ENCODE measurements at regions not wholly inside any gene's neighbourhood (a gene's known extent, or its start where the extent isn't known, plus 50 kb on each side); places are given as distances from the start of the nearest gene placed in this dataset.
"Not testable (repeated sequence)": the region's sequence is repeated elsewhere in the genome, so short reads cannot be mapped to it uniquely, and the experiment has no call there.

DNA sequence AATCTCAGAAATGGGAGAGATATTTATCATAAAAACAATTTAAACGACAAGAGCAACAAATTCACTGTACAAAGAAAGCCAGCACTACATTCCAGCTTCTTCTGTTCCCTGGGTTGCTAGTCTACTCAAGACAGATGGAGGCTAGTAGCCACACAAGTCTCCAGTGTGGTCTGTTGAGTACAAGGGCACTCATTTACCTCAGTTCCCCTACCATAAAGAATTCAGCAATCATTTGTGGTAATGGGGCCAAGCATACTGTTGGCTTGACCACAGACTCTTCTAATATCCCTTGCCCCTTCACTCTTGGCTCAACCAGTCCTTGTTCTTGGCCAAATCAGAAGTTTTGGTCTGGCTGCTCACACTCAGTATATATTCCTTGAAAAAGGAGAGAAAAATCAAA lies 212.3 kb downstream of the COX18 start:
- WGBS, 2 donors, result 46 to 67% methylated on average over 1 of the region's 1 CpG
- no peak for DNase-seq
- Histone ChIP-seq H3K4me1 (no peaks in the 10 kb centered on the region), H3K27me3 (no peaks in the 10 kb centered on the region), H3K36me3 (no peaks in the 10 kb centered on the region), H3K27ac (no peak overlapping the region), H3K9me3 (no peaks in the 10 kb centered on the region), H3K4me3 (no peak overlapping the region)
- intact Hi-C loops (cut with DNase I), result no loop called here
- TF ChIP-seq, protein P1, sequence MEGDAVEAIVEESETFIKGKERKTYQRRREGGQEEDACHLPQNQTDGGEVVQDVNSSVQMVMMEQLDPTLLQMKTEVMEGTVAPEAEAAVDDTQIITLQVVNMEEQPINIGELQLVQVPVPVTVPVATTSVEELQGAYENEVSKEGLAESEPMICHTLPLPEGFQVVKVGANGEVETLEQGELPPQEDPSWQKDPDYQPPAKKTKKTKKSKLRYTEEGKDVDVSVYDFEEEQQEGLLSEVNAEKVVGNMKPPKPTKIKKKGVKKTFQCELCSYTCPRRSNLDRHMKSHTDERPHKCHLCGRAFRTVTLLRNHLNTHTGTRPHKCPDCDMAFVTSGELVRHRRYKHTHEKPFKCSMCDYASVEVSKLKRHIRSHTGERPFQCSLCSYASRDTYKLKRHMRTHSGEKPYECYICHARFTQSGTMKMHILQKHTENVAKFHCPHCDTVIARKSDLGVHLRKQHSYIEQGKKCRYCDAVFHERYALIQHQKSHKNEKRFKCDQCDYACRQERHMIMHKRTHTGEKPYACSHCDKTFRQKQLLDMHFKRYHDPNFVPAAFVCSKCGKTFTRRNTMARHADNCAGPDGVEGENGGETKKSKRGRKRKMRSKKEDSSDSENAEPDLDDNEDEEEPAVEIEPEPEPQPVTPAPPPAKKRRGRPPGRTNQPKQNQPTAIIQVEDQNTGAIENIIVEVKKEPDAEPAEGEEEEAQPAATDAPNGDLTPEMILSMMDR (IDR thresholded peaks at IDR 0.05), result no peak
- no peak for TF ChIP-seq POLR2A (IDR thresholded peaks at IDR 0.05)

- intact Hi-C loops (cut with DNase I), result no loop called here
- Histone ChIP-seq H3K27ac (no peak overlapping the region), H3K9me3 (peaks cover 0 to 3% (median 0%) of the 10 kb centered on the region in 3 donors), H3K4me1 (no peaks in the 10 kb centered on the region), H3K4me3 (no peak overlapping the region), H3K36me3 (no peaks in the 10 kb centered on the region), H3K27me3 (no peaks in the 10 kb centered on the region)
- WGBS, 2 donors, result 47 to 69% methylated on average over 3 to 5 of the region's 12 CpGs
- DNase-seq, result no peak
- TF ChIP-seq, protein P1 (IDR thresholded peaks at IDR 0.05), result no peak
- TF ChIP-seq POLR2A (IDR thresholded peaks at IDR 0.05), result no peak
These were observed 223.0 kb downstream of the COX18 start for GRCh38 chr4:72846280-72847111.

DNA sequence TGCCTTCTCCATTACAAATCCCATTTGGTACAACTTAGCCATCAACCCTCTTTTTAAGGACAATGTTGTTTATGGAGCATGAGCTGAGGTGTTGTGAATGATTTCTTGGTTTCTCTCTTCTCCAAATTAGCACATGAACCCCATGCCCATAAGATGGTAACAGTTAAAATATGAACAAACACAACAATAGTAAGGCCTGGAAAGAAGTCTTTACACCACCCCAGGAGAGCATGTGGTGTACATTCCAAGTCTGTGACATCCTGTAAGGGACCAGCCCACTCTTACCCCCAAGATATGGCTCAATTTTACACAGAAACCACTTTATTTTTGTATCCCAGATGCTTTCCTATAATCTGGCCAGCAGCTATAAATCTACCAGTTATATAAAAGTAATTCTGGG lies 226.1 kb downstream of the COX18 start:
- Histone ChIP-seq H3K36me3 (no peaks in the 10 kb centered on the region), H3K9me3 (no peaks in the 10 kb centered on the region), H3K4me1 (no peaks in the 10 kb centered on the region), H3K27me3 (no peaks in the 10 kb centered on the region), H3K27ac (no peak overlapping the region), H3K4me3 (no peak overlapping the region)
- no peak for DNase-seq
- intact Hi-C loops (cut with DNase I), result no loop called here
- TF ChIP-seq POLR2A (IDR thresholded peaks at IDR 0.05), result no peak
- TF ChIP-seq, protein P1 (IDR thresholded peaks at IDR 0.05), result no peak

DNA sequence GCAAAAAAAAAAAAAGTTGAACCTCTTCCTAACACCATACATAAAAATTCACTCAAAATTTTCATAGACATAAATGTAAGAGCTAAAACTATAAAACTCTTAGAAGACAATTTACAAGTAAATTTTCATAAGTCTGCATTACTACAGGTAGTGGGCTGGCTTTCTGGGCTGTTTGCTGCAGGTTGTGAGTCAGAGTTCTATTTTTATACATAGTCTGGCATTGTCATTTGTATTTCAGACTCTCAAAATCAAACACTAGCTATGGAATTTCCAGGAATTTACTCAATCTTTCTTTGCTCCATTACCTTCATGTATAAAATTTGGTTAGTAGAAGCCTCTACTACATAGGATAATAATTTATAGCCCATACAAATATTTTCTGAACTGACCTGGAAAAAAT lies 227.2 kb downstream of the COX18 start:
- Histone ChIP-seq H3K4me3 (no peak overlapping the region), H3K9me3 (no peaks in the 10 kb centered on the region), H3K27me3 (no peaks in the 10 kb centered on the region), H3K36me3 (no peaks in the 10 kb centered on the region), H3K27ac (no peak overlapping the region), H3K4me1 (no peaks in the 10 kb centered on the region)
- no peak for TF ChIP-seq POLR2A (IDR thresholded peaks at IDR 0.05)
- TF ChIP-seq, protein P1 (IDR thresholded peaks at IDR 0.05), result no peak
- intact Hi-C loops (cut with DNase I), result no loop called here
- no peak for DNase-seq

- WGBS, 2 donors, result 28 to 40% methylated on average over 1 of the region's 1 CpG
- H3K9me3 ChIP-seq; H3K27ac ChIP-seq; intact Hi-C loops (cut with DNase I); H3K27me3 ChIP-seq; H3K4me3 ChIP-seq; DNase-seq; H3K36me3 ChIP-seq; H3K4me1 ChIP-seq: not testable (repeated sequence)
These were observed 229.3 kb downstream of the COX18 start for GRCh38 chr4:72840166-72840565.

DNA sequence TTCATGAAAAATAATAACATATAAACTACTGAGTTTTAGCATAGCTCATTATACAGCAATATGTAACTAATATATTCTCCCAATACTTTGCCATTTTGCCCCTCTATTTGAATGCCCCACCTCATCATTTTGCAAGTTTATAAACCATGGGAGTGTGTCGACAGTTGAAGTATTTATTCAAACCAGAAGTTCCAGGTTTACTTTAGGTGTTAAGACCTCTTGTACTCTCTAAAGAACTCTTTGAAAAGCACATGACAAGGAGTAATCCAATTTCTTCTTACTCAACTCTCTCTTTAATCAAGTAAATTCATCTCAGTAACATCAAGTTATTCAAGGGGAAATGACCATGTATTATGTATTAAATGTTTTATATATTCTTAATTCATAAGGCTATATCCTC lies 240.7 kb downstream of the COX18 start:
- H3K4me1 ChIP-seq, result no peaks in the 10 kb centered on the region
- no peak for TF ChIP-seq POLR2A (IDR thresholded peaks at IDR 0.05)
- TF ChIP-seq, protein P1 (IDR thresholded peaks at IDR 0.05), result no peak
- no peak overlapping the region for H3K27ac ChIP-seq
- no peaks in the 10 kb centered on the region for H3K36me3 ChIP-seq
- no peaks in the 10 kb centered on the region for H3K27me3 ChIP-seq
- 31 to 57% methylated on average over 1 of the region's 1 CpG for WGBS, 2 donors
- no peaks in the 10 kb centered on the region for H3K9me3 ChIP-seq
- intact Hi-C loops (cut with DNase I), result no loop called here
- no peak for DNase-seq
- no peak overlapping the region for H3K4me3 ChIP-seq

Measured in esophagus squamous epithelium (tissue), 5 donors.